ENCODE measurements at regions not wholly inside any gene's neighbourhood (a gene's known extent, or its start where the extent isn't known, plus 50 kb on each side); places are given as distances from the start of the nearest gene placed in this dataset.

GRCh38 chr12:5222011-5222461, 178.4 kb downstream of the KCNA5 start:
- H4K20me1 ChIP-seq (ENCODE audit: low read length), result no peaks in the 10 kb centered on the region
- H3K9me3 ChIP-seq (ENCODE audit: low read length), result no peaks in the 10 kb centered on the region
- intact Hi-C loops (cut with micrococcal nuclease), result no loop called here
- H3K9ac ChIP-seq (ENCODE audit: low read length), result no peak overlapping the region
- H3K79me2 ChIP-seq (ENCODE audit: low read length), result no peaks in the 10 kb centered on the region
- H3K36me3 ChIP-seq (ENCODE audit: low read depth, low read length), result no peaks in the 10 kb centered on the region
- POLR2A ChIA-PET (ENCODE audit: unreplicated experiment), result no interaction called here
- H3K9me2 ChIP-seq (replicated peaks; ENCODE audit: low read length), result no peaks in the 10 kb centered on the region
- H2AFZ ChIP-seq (ENCODE audit: low read length), result no peak overlapping the region
- H3F3A ChIP-seq (ENCODE audit: low read length, unreplicated experiment), result no peaks in the 10 kb centered on the region
- no peak overlapping the region for H3K4me3 ChIP-seq (ENCODE audit: low read length)
- TF ChIP-seq EZH2phosphoT487 (IDR thresholded peaks at IDR 0.05; ENCODE audit: borderline replicate concordance, low read length) (no peak), EZH2 (IDR thresholded peaks at IDR 0.05; ENCODE audit: low read length, unreplicated experiment) (no peak), CTCF (conservative IDR thresholded peaks at IDR 0.05; ENCODE audit: low read depth, low read length) (no peak)
- no peaks in the 10 kb centered on the region for H3K27me3 ChIP-seq (ENCODE audit: low read length)
- no TSS peak for BruUV-seq (replicated peaks)
- no peak overlapping the region for H3K27ac ChIP-seq (ENCODE audit: low read length)
- CTCF ChIA-PET, result no interaction called here
- ATAC-seq (no peak), DNase-seq (no peak)
- no peaks in the 10 kb centered on the region for H3K4me1 ChIP-seq (ENCODE audit: insufficient read depth, low read length)
- H3K4me2 ChIP-seq (ENCODE audit: low read length), result no peak overlapping the region

GRCh38 chr12:5222729-5223128, 179.1 kb downstream of the KCNA5 start:
- no peaks in the 10 kb centered on the region for H3K9me3 ChIP-seq (ENCODE audit: low read length)
- H3K9ac ChIP-seq (ENCODE audit: low read length), result no peak overlapping the region
- no peaks in the 10 kb centered on the region for H3K36me3 ChIP-seq (ENCODE audit: low read depth, low read length)
- no peaks in the 10 kb centered on the region for H3K79me2 ChIP-seq (ENCODE audit: low read length)
- H3K27me3 ChIP-seq (ENCODE audit: low read length), result no peaks in the 10 kb centered on the region
- H3K4me3 ChIP-seq (ENCODE audit: low read length), result no peak overlapping the region
- ChIA-PET CTCF (no interaction called here), POLR2A (ENCODE audit: unreplicated experiment) (no interaction called here)
- no peaks in the 10 kb centered on the region for H3K4me1 ChIP-seq (ENCODE audit: insufficient read depth, low read length)
- H3F3A ChIP-seq (ENCODE audit: low read length, unreplicated experiment), result no peaks in the 10 kb centered on the region
- no peak overlapping the region for H3K27ac ChIP-seq (ENCODE audit: low read length)
- BruUV-seq (replicated peaks), result no TSS peak
- DNase-seq, result no peak
- TF ChIP-seq EZH2 (IDR thresholded peaks at IDR 0.05; ENCODE audit: low read length, unreplicated experiment) (no peak), CTCF (conservative IDR thresholded peaks at IDR 0.05; ENCODE audit: low read depth, low read length) (no peak), EZH2phosphoT487 (IDR thresholded peaks at IDR 0.05; ENCODE audit: borderline replicate concordance, low read length) (no peak)
- no peaks in the 10 kb centered on the region for H3K9me2 ChIP-seq (replicated peaks; ENCODE audit: low read length)
- ATAC-seq, result no peak
- no peak overlapping the region for H2AFZ ChIP-seq (ENCODE audit: low read length)
- H3K4me2 ChIP-seq (ENCODE audit: low read length), result no peak overlapping the region
- H4K20me1 ChIP-seq (ENCODE audit: low read length), result no peaks in the 10 kb centered on the region
- intact Hi-C loops (cut with micrococcal nuclease), result no loop called here

GRCh38 chr12:5223881-5224280, 180.2 kb downstream of the KCNA5 start:
- no peaks in the 10 kb centered on the region for H3K4me1 ChIP-seq (ENCODE audit: insufficient read depth, low read length)
- H3K36me3 ChIP-seq (ENCODE audit: low read depth, low read length), result no peaks in the 10 kb centered on the region
- intact Hi-C loops (cut with micrococcal nuclease), result no loop called here
- H3K9me2 ChIP-seq (replicated peaks; ENCODE audit: low read length), result no peaks in the 10 kb centered on the region
- no peak overlapping the region for H3K9ac ChIP-seq (ENCODE audit: low read length)
- no peak overlapping the region for H3K4me2 ChIP-seq (ENCODE audit: low read length)
- TF ChIP-seq EZH2 (IDR thresholded peaks at IDR 0.05; ENCODE audit: low read length, unreplicated experiment), result no peak
- no peak for TF ChIP-seq CTCF (conservative IDR thresholded peaks at IDR 0.05; ENCODE audit: low read depth, low read length)
- no peak for TF ChIP-seq EZH2phosphoT487 (IDR thresholded peaks at IDR 0.05; ENCODE audit: borderline replicate concordance, low read length)
- POLR2A ChIA-PET (ENCODE audit: unreplicated experiment), result no interaction called here
- no peak for DNase-seq
- CTCF ChIA-PET, result no interaction called here
- H2AFZ ChIP-seq (ENCODE audit: low read length), result no peak overlapping the region
- BruUV-seq (replicated peaks), result no TSS peak
- no peak overlapping the region for H3K4me3 ChIP-seq (ENCODE audit: low read length)
- no peaks in the 10 kb centered on the region for H4K20me1 ChIP-seq (ENCODE audit: low read length)
- no peaks in the 10 kb centered on the region for H3F3A ChIP-seq (ENCODE audit: low read length, unreplicated experiment)
- no peak overlapping the region for H3K27ac ChIP-seq (ENCODE audit: low read length)
- H3K9me3 ChIP-seq (ENCODE audit: low read length), result no peaks in the 10 kb centered on the region
- no peak for ATAC-seq
- H3K27me3 ChIP-seq (ENCODE audit: low read length), result no peaks in the 10 kb centered on the region
- H3K79me2 ChIP-seq (ENCODE audit: low read length), result no peaks in the 10 kb centered on the region
